Activated CD4-positive, alpha-beta memory T cell treated with anti-CD3 and anti-CD28 coated beads for 36 hours (primary cell): ENCODE measurements at regions not wholly inside any gene's neighbourhood (a gene's known extent, or its start where the extent isn't known, plus 50 kb on each side); places are given as distances from the start of the nearest gene placed in this dataset.

Source experiments
- CTCF ChIA-PET: fragments of 350-600 bp; sonication (Branson Sonifier 250); formaldehyde crosslinking; loops from one replicate; lab custom pipeline; 2021; ENCODE audit warnings: antibody characterized with exemption, inconsistent platforms; lab: Charles Lee
- POLR2A ChIA-PET: fragments of 350-600 bp; sonication (Branson Sonifier 250); formaldehyde crosslinking; loops from one replicate; lab custom pipeline; 2021; ENCODE audit warnings: antibody characterized with exemption; lab: Charles Lee
- DNase-seq: peaks from one replicate; pipeline ENCODE4 v3.0.0-alpha.2; 2020
- H3K27ac Mint-ChIP-seq: one replicate; pipeline ENCODE4 v1.8.0; 2021; ENCODE audit warnings: mixed read lengths
- H3K27me3 Mint-ChIP-seq: one replicate; pipeline ENCODE4 v1.8.0; 2021; ENCODE audit warnings: mixed read lengths
- H3K36me3 Mint-ChIP-seq: one replicate; pipeline ENCODE4 v1.8.0; 2021; ENCODE audit warnings: mixed read lengths
- H3K4me1 Mint-ChIP-seq: one replicate; pipeline ENCODE4 v1.8.0; 2021; ENCODE audit warnings: low read depth, mixed read lengths
- H3K4me3 Mint-ChIP-seq: one replicate; pipeline ENCODE4 v1.8.0; 2021; ENCODE audit warnings: mild to moderate bottlenecking, mixed read lengths
- H3K9me3 Mint-ChIP-seq: one replicate; pipeline ENCODE4 v1.8.0; 2021; ENCODE audit warnings: mixed read lengths
- intact Hi-C: fragments of 100-400 bp; cut with micrococcal nuclease; formaldehyde crosslinking; loops from one replicate; pipeline ENCODE4 v1.15.1; 2023

DNA sequence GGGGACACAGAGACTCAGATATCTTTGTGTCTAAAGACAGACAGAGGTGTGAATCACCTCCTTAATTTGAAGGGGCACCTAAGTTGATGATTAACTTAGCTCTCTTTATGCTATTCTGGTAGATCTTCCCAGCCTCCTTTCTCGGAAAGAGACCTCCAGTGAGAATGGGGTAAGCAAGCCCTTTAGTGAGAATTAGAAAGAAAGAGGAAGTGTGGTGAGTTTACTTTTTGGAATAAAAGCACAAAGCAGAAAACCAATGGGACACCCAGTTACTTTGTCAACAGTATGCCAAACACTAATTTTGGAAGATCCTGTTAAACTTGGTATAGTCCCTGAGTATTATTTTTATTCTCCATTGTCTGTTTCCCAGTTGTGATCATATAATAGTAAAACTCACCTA, 302.8 kb upstream of the RASA1 start:
- Mint-ChIP-seq H3K27ac (no peak overlapping the region), H3K36me3 (no peaks in the 10 kb centered on the region), H3K9me3 (no peaks in the 10 kb centered on the region), H3K4me1 (no peaks in the 10 kb centered on the region), H3K27me3 (peaks cover 3% of the 10 kb centered on the region), H3K4me3 (no peak overlapping the region)
- ChIA-PET CTCF (interaction anchor here (0.9 kb wide), 1 partner anchor 85 kb away, joined by 3 read pairs; no protein-coding TSS in a partner anchor), POLR2A (no interaction called here)
- DNase-seq: no peak
- intact Hi-C loops: no loop called here

DNA sequence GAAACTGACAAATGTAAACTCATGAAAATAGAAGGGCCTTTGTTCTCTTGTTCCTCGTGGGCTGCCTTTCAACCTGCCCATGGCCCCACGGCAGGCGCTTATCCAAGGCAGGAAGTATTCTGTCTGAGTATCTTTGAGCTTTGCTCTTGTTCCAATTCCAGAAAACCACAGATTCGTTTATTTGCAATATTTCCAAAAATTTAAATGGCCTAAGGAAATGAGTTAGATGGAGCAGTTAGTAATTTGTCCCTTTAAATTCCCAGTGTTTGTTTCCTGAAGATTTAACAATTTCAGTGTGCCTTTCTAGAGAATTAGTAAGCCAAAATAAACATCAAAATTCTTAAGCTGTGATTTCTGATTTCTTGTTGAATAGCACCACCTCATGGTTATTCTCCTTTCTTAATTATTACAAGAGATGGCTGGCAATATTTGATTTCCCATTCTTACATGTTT, 299.4 kb upstream of the RASA1 start:
- POLR2A ChIA-PET: no interaction called here

DNA sequence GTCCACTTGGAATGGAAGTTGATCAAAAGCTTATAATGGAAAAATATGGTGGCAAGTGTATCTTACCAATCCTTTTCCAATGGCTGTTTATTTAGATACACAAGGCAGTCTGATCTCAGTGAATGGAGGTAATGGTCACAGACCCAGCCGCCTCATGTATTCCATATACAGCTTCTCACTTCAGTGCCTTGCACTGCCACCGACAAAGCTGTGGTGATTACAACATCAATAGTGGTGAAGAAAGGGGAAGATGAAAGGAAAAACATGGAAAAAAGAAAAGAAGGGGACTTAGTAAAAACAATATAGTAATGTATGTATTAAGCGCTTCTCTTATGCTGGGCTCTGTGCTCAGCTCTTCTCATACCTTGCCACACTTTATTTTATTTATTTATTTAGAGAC, 297.3 kb upstream of the RASA1 start:
- intact Hi-C loops: loop anchor here (2.0 kb wide), 1 partner anchor 42 kb away; no protein-coding TSS in a partner anchor
- CTCF ChIA-PET: interaction anchor here (0.7 to 5.1 kb wide), 4 partner anchors 43 to 429 kb away, joined by 3 to 94 read pairs (median 10); no protein-coding TSS in a partner anchor

More for the DNA sequence above, 299.4 kb upstream of the RASA1 start:
- Mint-ChIP-seq H3K36me3 (no peaks in the 10 kb centered on the region), H3K4me1 (peaks cover 8% of the 10 kb centered on the region), H3K4me3 (no peak overlapping the region), H3K9me3 (no peaks in the 10 kb centered on the region), H3K27ac (no peak overlapping the region), H3K27me3 (peaks cover 5% of the 10 kb centered on the region)
- CTCF ChIA-PET: interaction anchor here (0.9 to 5.1 kb wide), 12 partner anchors 11 to 1722 kb away, joined by 3 to 94 read pairs (median 4); no protein-coding TSS in a partner anchor
- DNase-seq: no peak
- intact Hi-C loops: loop anchor here (1.0 kb wide), 1 partner anchor 87 kb away; no protein-coding TSS in a partner anchor

DNA sequence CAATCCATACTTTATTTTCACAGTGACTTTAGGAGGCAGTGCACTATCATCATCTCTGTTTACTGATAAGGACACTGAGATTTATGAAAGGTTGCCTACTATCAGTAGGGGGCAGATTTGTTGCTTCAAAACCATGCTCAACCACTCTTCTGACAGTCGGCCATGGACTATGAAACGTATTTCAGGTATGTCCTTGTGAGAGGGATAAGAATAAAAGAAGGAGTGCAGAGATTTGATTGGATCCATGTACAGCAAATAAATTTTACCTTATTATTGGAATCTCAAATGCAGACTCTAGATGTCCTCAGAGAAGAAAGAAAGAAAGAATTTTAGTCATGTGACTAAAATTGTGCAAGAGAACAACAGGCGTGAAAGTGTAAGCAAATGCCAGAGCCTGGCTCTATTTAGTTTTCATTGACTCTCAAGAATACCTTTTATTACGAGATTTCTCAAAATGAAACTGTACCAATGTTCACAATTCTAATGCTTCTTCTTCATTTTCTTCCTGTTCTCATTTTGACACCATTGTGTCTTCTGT, 296.6 kb upstream of the RASA1 start:
- H3K9me3 Mint-ChIP-seq: no peaks in the 10 kb centered on the region
- H3K36me3 Mint-ChIP-seq: no peaks in the 10 kb centered on the region
- no peak overlapping the region for H3K27ac Mint-ChIP-seq
- CTCF ChIA-PET: interaction anchor here (1.1 to 5.1 kb wide), 3 partner anchors 42 to 429 kb away, joined by 7 to 94 read pairs (median 12); no protein-coding TSS in a partner anchor
- H3K4me1 Mint-ChIP-seq: peaks cover 8% of the 10 kb centered on the region
- no peak overlapping the region for H3K4me3 Mint-ChIP-seq
- DNase-seq: no peak
- POLR2A ChIA-PET: no interaction called here
- peaks cover 8% of the 10 kb centered on the region for H3K27me3 Mint-ChIP-seq
- intact Hi-C loops: loop anchor here (1.0 to 2.0 kb wide), 2 partner anchors 42 to 429 kb away; no protein-coding TSS in a partner anchor

More for the DNA sequence above, 297.3 kb upstream of the RASA1 start:
- Mint-ChIP-seq H3K27me3 (peaks cover 5% of the 10 kb centered on the region), H3K4me1 (peaks cover 8% of the 10 kb centered on the region), H3K9me3 (no peaks in the 10 kb centered on the region), H3K36me3 (no peaks in the 10 kb centered on the region), H3K27ac (no peak overlapping the region), H3K4me3 (no peak overlapping the region)
- POLR2A ChIA-PET: no interaction called here
- no peak for DNase-seq

DNA sequence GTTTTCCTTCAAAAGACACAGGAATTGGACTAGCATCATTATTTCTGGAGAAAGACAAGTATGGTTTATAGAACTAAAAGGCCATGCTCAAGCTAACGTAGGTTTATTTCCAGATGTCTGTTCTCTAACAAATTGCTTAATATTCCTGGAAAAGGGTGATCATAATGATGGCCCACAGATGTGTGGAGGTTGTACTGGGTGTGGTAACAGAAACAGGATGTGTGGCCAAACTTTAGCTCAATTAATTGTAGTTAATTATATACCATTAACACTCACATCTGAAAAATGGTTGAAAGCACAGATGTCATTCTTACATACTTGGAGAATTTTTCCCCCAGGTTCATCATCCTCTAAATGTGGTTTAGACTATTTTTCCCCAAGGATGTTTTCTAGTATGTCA, 292.7 kb upstream of the RASA1 start:
- Mint-ChIP-seq H3K4me3 (no peak overlapping the region), H3K27ac (no peak overlapping the region), H3K9me3 (no peaks in the 10 kb centered on the region), H3K36me3 (no peaks in the 10 kb centered on the region), H3K4me1 (peaks cover 8% of the 10 kb centered on the region), H3K27me3 (peaks cover 7% of the 10 kb centered on the region)
- ChIA-PET CTCF (interaction anchor here (1.0 to 1.2 kb wide), 2 partner anchors 38 to 94 kb away, joined by 3 to 4 read pairs; no protein-coding TSS in a partner anchor), POLR2A (no interaction called here)
- DNase-seq: no peak
- intact Hi-C loops: no loop called here

- ChIA-PET POLR2A (no interaction called here), CTCF (no interaction called here)
- no peaks in the 10 kb centered on the region for H3K36me3 Mint-ChIP-seq
- intact Hi-C loops: no loop called here
- H3K4me1 Mint-ChIP-seq: no peaks in the 10 kb centered on the region
- no peak overlapping the region for H3K4me3 Mint-ChIP-seq
- DNase-seq: no peak
- H3K9me3 Mint-ChIP-seq: no peaks in the 10 kb centered on the region
- H3K27ac Mint-ChIP-seq: no peak overlapping the region
- peaks cover 5% of the 10 kb centered on the region for H3K27me3 Mint-ChIP-seq
Measured at GRCh38 chr5:86977190-86977589, 290.5 kb upstream of the RASA1 start.

DNA sequence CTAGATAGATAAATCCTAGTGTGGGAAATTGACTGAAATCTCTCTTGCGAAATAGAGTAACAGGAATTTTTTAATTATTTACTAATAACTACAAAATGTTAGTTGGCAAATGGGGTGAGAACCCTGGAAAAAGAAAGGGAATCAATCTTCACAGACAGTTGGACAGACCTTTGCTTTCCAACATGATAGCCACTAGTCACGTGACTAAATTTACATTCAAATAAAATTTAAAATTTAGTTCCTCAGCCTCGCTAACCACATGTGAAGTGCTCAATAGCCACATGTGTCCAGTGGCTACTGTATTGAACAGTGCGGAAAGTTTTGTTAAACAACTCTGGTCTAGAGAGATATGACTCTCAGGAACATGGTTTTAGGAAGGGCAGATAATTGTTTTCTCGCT, 289.9 kb upstream of the RASA1 start:
- H3K36me3 Mint-ChIP-seq: no peaks in the 10 kb centered on the region
- ChIA-PET CTCF (no interaction called here), POLR2A (no interaction called here)
- H3K27ac Mint-ChIP-seq: no peak overlapping the region
- H3K27me3 Mint-ChIP-seq: peaks cover 5% of the 10 kb centered on the region
- no peak for DNase-seq
- no peaks in the 10 kb centered on the region for H3K4me1 Mint-ChIP-seq
- intact Hi-C loops: no loop called here
- no peaks in the 10 kb centered on the region for H3K9me3 Mint-ChIP-seq
- no peak overlapping the region for H3K4me3 Mint-ChIP-seq

DNA sequence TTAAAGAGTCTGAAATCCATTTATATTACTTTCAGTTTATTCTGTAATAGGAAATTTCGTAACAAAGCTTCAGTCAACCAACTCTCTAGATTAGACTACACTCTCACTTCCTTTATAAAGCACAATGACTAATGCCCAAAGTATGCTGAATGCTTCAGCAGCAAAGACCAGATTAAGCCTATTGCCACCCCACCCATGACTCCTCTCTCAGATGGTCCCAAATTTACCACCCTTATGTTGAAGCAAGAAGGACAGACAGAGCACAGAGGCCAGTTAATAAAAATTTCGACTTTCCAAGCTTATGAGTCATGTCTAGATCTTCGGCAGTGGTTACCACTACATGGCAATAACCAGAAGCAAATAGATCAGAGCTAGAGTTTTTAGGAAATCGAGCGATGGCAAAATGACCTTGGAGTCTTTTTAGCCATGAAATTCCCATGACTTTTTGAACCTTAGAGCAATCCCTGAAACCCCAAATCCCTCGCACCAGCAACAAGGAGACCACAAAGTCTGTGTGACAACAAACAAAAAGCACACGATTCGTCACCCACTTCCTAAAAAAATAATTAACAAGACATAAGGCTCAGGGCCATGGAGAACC, 287.8 kb upstream of the RASA1 start:
- no peaks in the 10 kb centered on the region for H3K9me3 Mint-ChIP-seq
- H3K36me3 Mint-ChIP-seq: no peaks in the 10 kb centered on the region
- no peaks in the 10 kb centered on the region for H3K4me1 Mint-ChIP-seq
- CTCF ChIA-PET: interaction anchor here (0.9 kb wide), 1 partner anchor 32 kb away, joined by 3 read pairs; no protein-coding TSS in a partner anchor
- intact Hi-C loops: no loop called here
- no peak overlapping the region for H3K4me3 Mint-ChIP-seq
- no peak for DNase-seq
- POLR2A ChIA-PET: no interaction called here
- H3K27me3 Mint-ChIP-seq: peaks cover 5% of the 10 kb centered on the region
- H3K27ac Mint-ChIP-seq: no peak overlapping the region

- H3K9me3 Mint-ChIP-seq: no peaks in the 10 kb centered on the region
- no peak overlapping the region for H3K27ac Mint-ChIP-seq
- ChIA-PET POLR2A (no interaction called here), CTCF (interaction anchor here (1.0 to 1.5 kb wide), 3 partner anchors 13 to 32 kb away, joined by 3 to 4 read pairs (median 3); no protein-coding TSS in a partner anchor)
- no peak for DNase-seq
- no peak overlapping the region for H3K4me3 Mint-ChIP-seq
- no peaks in the 10 kb centered on the region for H3K4me1 Mint-ChIP-seq
- intact Hi-C loops: no loop called here
- H3K27me3 Mint-ChIP-seq: peaks cover 2% of the 10 kb centered on the region
- no peaks in the 10 kb centered on the region for H3K36me3 Mint-ChIP-seq
Measured at GRCh38 chr5:86981898-86982297, 285.8 kb upstream of the RASA1 start.

GRCh38 chr5:86983208-86983607, 284.5 kb upstream of the RASA1 start:
- H3K36me3 Mint-ChIP-seq: no peaks in the 10 kb centered on the region
- H3K27me3 Mint-ChIP-seq: peaks cover 2% of the 10 kb centered on the region
- no peak overlapping the region for H3K4me3 Mint-ChIP-seq
- H3K27ac Mint-ChIP-seq: no peak overlapping the region
- CTCF ChIA-PET: interaction anchor here (0.7 to 1.2 kb wide), 2 partner anchors 15 to 417 kb away, joined by 4 read pairs; no protein-coding TSS in a partner anchor
- H3K4me1 Mint-ChIP-seq: no peaks in the 10 kb centered on the region
- H3K9me3 Mint-ChIP-seq: no peaks in the 10 kb centered on the region
- POLR2A ChIA-PET: no interaction called here
- intact Hi-C loops: no loop called here
- DNase-seq: no peak

- ChIA-PET CTCF (interaction anchor here (0.6 to 1.8 kb wide), 3 partner anchors 47 to 1615 kb away, joined by 3 to 10 read pairs (median 4); no protein-coding TSS in a partner anchor), POLR2A (interaction anchor here (0.6 kb wide), 1 partner anchor 265 kb away, joined by 4 read pairs; no protein-coding TSS in a partner anchor)
- no peaks in the 10 kb centered on the region for H3K4me1 Mint-ChIP-seq
- H3K27ac Mint-ChIP-seq: no peak overlapping the region
- intact Hi-C loops: no loop called here
- H3K9me3 Mint-ChIP-seq: no peaks in the 10 kb centered on the region
- no peaks in the 10 kb centered on the region for H3K27me3 Mint-ChIP-seq
- DNase-seq: no peak
- H3K4me3 Mint-ChIP-seq: no peak overlapping the region
- H3K36me3 Mint-ChIP-seq: no peaks in the 10 kb centered on the region
Measured at GRCh38 chr5:86986837-86987236, 280.8 kb upstream of the RASA1 start.

GRCh38 chr5:86997516-86997915, 270.2 kb upstream of the RASA1 start:
- Mint-ChIP-seq H3K36me3 (no peaks in the 10 kb centered on the region), H3K4me3 (no peak overlapping the region), H3K27ac (no peak overlapping the region), H3K4me1 (no peaks in the 10 kb centered on the region), H3K27me3 (peaks cover 9% of the 10 kb centered on the region), H3K9me3 (no peaks in the 10 kb centered on the region)
- ChIA-PET POLR2A (no interaction called here), CTCF (no interaction called here)
- no peak for DNase-seq
- intact Hi-C loops: no loop called here
